SK-N-MC (cell line): ENCODE measurements at regions not wholly inside any gene's neighbourhood (a gene's known extent, or its start where the extent isn't known, plus 50 kb on each side); places are given as distances from the start of the nearest gene placed in this dataset.

Experiments used
- DNase-seq: peaks from one replicate; pipeline ENCODE4 v3.0.0-alpha.2; 2011; ENCODE audit warnings: low read depth, low spot score
- H3K27ac ChIP-seq: fragments of 200-600 bp; sonication (generic); 2 replicates; pipeline ENCODE4 v1.5.1; 2016; ENCODE audit warnings: mixed run types
- H3K36me3 ChIP-seq: fragments of 200-600 bp; sonication (generic); 2 replicates; pipeline ENCODE4 v1.6.1; 2017; ENCODE audit warnings: antibody characterized with exemption, low read length, mixed read lengths; ENCODE audit not compliant: insufficient read depth
- H3K4me3 ChIP-seq: fragments of 200-600 bp; sonication (generic); 2 replicates; pipeline ENCODE4 v1.5.1; 2016
- H3K9ac ChIP-seq: fragments of 200-600 bp; sonication (generic); 2 replicates; pipeline ENCODE4 v1.8.0; 2017; ENCODE audit warnings: mixed run types, mixed read lengths; ENCODE audit not compliant: insufficient read length
- H3K9me3 ChIP-seq: fragments of 200-600 bp; sonication (generic); 2 replicates; pipeline ENCODE4 v1.6.1; 2017; ENCODE audit warnings: low read depth, mild to moderate bottlenecking, antibody characterized with exemption, low read length, moderate library complexity, mixed read lengths
- EZH2 ChIP-seq: fragments of 200-600 bp; sonication (generic); IDR thresholded peaks from one replicate; pipeline ENCODE4 v1.6.1; 2017; ENCODE audit warnings: antibody characterized with exemption
- FOXP2 ChIP-seq: optimal IDR thresholded peaks from 2 replicates; pipeline ENCODE3; 2011; ENCODE audit warnings: mild to moderate bottlenecking, moderate library complexity; ENCODE audit not compliant: insufficient read depth; ENCODE audit errors: extremely low read length, control extremely low read depth
- POLR2AphosphoS5 ChIP-seq: IDR thresholded peaks from 2 replicates; pipeline ENCODE4 v1.6.1; 2012; ENCODE audit warnings: mild to moderate bottlenecking, low read depth, low read length, borderline replicate concordance

- no peak overlapping the region for H3K27ac ChIP-seq
- no peak for DNase-seq
- H3K9me3 ChIP-seq: no peaks in the 10 kb centered on the region
- H3K9ac ChIP-seq: no peak overlapping the region
- H3K36me3 ChIP-seq: no peaks in the 10 kb centered on the region
- no peak overlapping the region for H3K4me3 ChIP-seq
- TF ChIP-seq FOXP2: no peak
Measured at GRCh38 chr4:189767941-189768340, 172.7 kb upstream of the FRG1 start.

GRCh38 chr4:189769131-189769530, 171.5 kb upstream of the FRG1 start:
- no peak for DNase-seq
- no peak overlapping the region for H3K27ac ChIP-seq
- H3K36me3 ChIP-seq: no peaks in the 10 kb centered on the region
- no peak overlapping the region for H3K9ac ChIP-seq
- no peak overlapping the region for H3K4me3 ChIP-seq
- no peak for TF ChIP-seq FOXP2
- no peak for TF ChIP-seq POLR2AphosphoS5
- TF ChIP-seq EZH2: no peak
- H3K9me3 ChIP-seq: no peaks in the 10 kb centered on the region

GRCh38 chr4:189771696-189772361, 168.8 kb upstream of the FRG1 start:
- TF ChIP-seq FOXP2: no peak
- TF ChIP-seq POLR2AphosphoS5: no peak
- no peak for TF ChIP-seq EZH2

GRCh38 chr4:189773909-189774308, 166.8 kb upstream of the FRG1 start:
- no peak overlapping the region for H3K27ac ChIP-seq
- no peaks in the 10 kb centered on the region for H3K36me3 ChIP-seq
- H3K9me3 ChIP-seq: no peaks in the 10 kb centered on the region
- no peak for DNase-seq
- no peak overlapping the region for H3K4me3 ChIP-seq
- no peak overlapping the region for H3K9ac ChIP-seq
- TF ChIP-seq POLR2AphosphoS5: no peak
- no peak for TF ChIP-seq EZH2
- TF ChIP-seq FOXP2: no peak

More at GRCh38 chr4:189771696-189772361, 168.8 kb upstream of the FRG1 start:
- DNase-seq: no peak
- Histone ChIP-seq H3K9ac (no peak overlapping the region), H3K36me3 (no peaks in the 10 kb centered on the region), H3K9me3 (no peaks in the 10 kb centered on the region), H3K4me3 (no peak overlapping the region), H3K27ac (no peak overlapping the region)

GRCh38 chr4:189779281-189779980, 161.2 kb upstream of the FRG1 start:
- Histone ChIP-seq H3K36me3 (no peaks in the 10 kb centered on the region), H3K9me3 (no peaks in the 10 kb centered on the region), H3K9ac (no peak overlapping the region), H3K4me3 (no peak overlapping the region), H3K27ac (no peak overlapping the region)
- DNase-seq: no peak
- TF ChIP-seq FOXP2 (no peak), POLR2AphosphoS5 (no peak), EZH2 (no peak)

- no peak overlapping the region for H3K4me3 ChIP-seq
- H3K36me3 ChIP-seq: no peaks in the 10 kb centered on the region
- no peak for DNase-seq
- no peaks in the 10 kb centered on the region for H3K9me3 ChIP-seq
- H3K27ac ChIP-seq: no peak overlapping the region
- H3K9ac ChIP-seq: no peak overlapping the region
- TF ChIP-seq POLR2AphosphoS5 (no peak), FOXP2 (no peak), EZH2 (no peak)
Measured at GRCh38 chr4:189780391-189780790, 160.3 kb upstream of the FRG1 start.

- Histone ChIP-seq H3K4me3 (no peak overlapping the region), H3K27ac (no peak overlapping the region), H3K36me3 (no peaks in the 10 kb centered on the region), H3K9ac (no peak overlapping the region), H3K9me3 (no peaks in the 10 kb centered on the region)
- DNase-seq: no peak
- TF ChIP-seq EZH2: no peak
- no peak for TF ChIP-seq FOXP2
- no peak for TF ChIP-seq POLR2AphosphoS5
Measured at GRCh38 chr4:189784651-189785050, 156.0 kb upstream of the FRG1 start.

- H3K9me3 ChIP-seq: no peaks in the 10 kb centered on the region
- no peak overlapping the region for H3K9ac ChIP-seq
- no peak overlapping the region for H3K27ac ChIP-seq
- no peak for TF ChIP-seq FOXP2
- no peak for TF ChIP-seq POLR2AphosphoS5
- TF ChIP-seq EZH2: no peak
- no peak overlapping the region for H3K4me3 ChIP-seq
- H3K36me3 ChIP-seq: no peaks in the 10 kb centered on the region
- no peak for DNase-seq
Measured at GRCh38 chr4:189785257-189785656, 155.4 kb upstream of the FRG1 start.

GRCh38 chr4:189786447-189786846, 154.2 kb upstream of the FRG1 start:
- TF ChIP-seq FOXP2 (no peak), EZH2 (no peak), POLR2AphosphoS5 (no peak)
- Histone ChIP-seq H3K9ac (no peak overlapping the region), H3K9me3 (no peaks in the 10 kb centered on the region), H3K36me3 (no peaks in the 10 kb centered on the region), H3K27ac (no peak overlapping the region), H3K4me3 (no peak overlapping the region)
- DNase-seq: no peak
